ENCODE measurements at regions not wholly inside any gene's neighbourhood (a gene's known extent, or its start where the extent isn't known, plus 50 kb on each side); places are given as distances from the start of the nearest gene placed in this dataset.
"Not testable (repeated sequence)": the region's sequence is repeated elsewhere in the genome, so short reads cannot be mapped to it uniquely, and the experiment has no call there.

- DNase-seq: no peak
These were observed 1169.0 kb upstream of the ATXN8OS start for GRCh38 chr13:68938639-68939038.

GRCh38 chr13:68929075-68929745, 1178.4 kb upstream of the ATXN8OS start:
- no peak for DNase-seq

- peak; percentile 39 to 40 for DNase-seq
These were observed 1180.1 kb upstream of the ATXN8OS start for GRCh38 chr13:68927387-68928026.

GRCh38 chr13:68923995-68924394, 1183.6 kb upstream of the ATXN8OS start:
- no peak for DNase-seq

DNA sequence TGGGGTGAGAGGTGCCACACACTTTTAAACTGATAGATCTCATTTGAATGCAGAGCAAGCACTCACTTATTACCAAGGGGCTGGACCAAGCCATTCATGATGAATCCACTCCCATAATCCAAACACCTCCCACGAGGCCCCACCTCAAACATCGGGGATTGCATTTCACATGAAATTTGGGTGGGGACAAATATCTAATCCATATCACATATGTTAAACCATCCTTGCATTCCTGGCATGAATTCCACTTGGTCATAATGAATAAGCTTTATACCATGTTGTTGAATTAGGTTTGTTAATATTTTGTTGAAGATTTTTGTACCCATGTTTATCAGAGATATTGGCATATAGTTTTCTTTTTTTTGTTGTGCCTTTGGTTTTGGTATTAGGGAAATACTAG, 1198.7 kb upstream of the ATXN8OS start:
- DNase-seq: no peak

GRCh38 chr13:68905186-68905585, 1202.4 kb upstream of the ATXN8OS start:
- DNase-seq: no peak

- DNase-seq: no peak
These were observed 1210.2 kb upstream of the ATXN8OS start for GRCh38 chr13:68897331-68897928.

- no peak for DNase-seq
These were observed 1211.9 kb upstream of the ATXN8OS start for GRCh38 chr13:68895696-68896095.

- DNase-seq: not testable (repeated sequence)
These were observed 1213.9 kb upstream of the ATXN8OS start for GRCh38 chr13:68893721-68894120.

DNA sequence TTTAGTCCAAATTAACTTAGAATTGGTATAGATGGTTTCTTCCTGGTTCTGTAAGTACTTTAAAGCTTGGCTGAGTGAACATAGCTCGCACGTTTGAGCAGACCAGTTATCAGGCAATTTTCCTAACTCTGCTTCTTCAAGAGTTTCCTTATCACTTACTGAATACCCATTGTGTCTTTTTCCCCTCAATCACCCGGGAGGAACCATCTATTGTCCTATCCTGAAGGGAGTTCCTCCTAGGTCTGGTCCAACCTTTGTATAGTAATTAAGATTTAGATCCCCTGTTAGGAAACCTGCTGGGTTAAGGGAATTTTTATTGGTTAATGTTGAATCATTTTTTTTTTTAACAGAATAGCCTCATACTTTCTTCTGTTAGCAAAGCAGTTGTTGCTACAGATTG, 1215.0 kb upstream of the ATXN8OS start:
- DNase-seq: not testable (repeated sequence)

DNA sequence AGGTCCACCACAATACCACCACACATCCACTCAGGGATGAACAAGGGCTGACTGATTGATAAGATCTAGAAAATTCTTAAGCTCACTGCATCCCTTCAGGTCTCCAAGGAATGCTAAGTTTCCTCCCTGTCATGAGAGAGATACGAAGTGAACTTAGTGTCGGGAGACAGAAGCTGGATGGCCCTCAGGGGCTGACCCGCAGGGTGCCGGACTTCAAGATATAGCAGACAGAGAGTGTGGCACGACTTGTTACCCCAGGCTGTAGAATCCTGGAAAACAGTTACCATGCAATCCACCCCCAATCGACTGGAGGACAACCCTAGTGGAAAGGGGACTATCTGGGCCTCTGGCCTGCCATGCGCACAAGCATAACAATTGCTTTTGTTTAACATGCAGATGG, 1217.5 kb upstream of the ATXN8OS start:
- DNase-seq: not testable (repeated sequence)

DNA sequence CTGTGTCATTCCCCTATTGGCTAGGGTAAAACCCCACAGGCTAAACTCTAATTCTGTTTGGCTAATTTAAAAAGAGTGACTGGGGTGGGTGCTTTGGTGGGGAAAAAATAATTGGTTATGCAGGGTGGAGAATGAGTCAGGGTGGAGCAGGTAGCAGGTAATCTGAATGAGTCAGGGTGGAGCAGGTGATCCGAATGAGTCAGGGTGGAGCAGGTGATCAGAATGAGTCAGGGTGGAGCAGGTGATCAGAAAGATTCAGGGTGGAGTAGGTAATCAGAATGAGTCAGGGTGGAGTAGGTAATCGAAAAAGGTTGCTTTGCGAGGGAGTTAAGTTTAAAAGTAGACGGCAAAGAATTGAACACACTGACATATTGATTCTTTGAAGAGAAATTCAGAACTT, 1218.8 kb upstream of the ATXN8OS start:
- DNase-seq: no peak

DNA sequence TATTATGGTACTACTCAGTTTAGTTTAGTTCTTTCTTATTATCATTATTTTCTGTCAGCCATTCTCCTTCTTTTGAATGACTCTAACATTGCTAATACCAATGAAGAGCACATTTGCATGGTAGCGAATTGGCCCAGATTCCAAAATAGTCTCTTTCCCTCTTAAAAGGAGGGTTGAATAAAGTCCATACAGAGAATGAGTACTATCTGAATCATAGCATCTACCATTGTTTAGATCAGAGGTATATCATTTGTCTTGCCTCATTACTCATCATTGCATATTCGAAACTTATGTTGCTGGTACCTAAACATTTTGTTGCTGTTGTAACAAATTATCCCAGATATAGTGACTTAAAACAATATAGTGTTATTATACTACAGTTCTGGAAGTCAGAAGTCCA, 1235.3 kb upstream of the ATXN8OS start:
- no peak for DNase-seq

DNA sequence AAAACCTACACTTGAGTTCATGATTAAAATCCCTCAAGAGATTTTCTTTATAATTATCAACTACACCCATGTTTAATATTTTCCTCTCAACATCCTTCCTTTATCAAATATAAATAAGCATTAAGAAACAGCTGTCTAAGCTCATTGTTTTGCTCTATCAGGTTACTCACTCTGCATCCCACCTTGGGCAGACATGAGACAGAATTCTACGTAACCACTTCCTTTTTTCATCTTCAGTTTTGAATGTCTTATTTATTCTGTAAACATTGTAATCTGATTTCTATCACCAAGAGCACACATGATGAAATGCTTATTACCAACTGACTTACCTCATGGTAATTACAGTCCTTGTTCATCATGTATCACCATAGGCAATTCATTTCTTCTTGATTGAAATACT, 1256.6 kb upstream of the ATXN8OS start:
- DNase-seq: no peak

DNA sequence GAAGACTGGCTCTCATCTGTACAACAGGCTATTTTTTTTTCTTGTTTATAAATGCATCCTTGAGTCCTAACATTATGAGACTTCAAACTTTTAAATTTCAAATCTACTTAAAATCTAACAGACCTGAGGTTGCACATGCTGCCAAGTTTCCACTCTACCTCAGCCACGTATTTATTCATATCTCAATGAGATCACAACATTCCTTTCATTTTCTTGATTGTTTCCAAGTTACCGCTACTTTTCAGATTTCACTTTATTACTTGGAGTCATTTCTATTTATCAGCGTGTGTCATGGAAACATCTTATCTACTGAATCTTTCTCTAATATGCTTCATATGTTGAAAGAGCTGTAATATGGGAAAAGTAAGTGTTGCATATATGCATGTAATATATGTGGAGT, 1257.5 kb upstream of the ATXN8OS start:
- DNase-seq: no peak

DNA sequence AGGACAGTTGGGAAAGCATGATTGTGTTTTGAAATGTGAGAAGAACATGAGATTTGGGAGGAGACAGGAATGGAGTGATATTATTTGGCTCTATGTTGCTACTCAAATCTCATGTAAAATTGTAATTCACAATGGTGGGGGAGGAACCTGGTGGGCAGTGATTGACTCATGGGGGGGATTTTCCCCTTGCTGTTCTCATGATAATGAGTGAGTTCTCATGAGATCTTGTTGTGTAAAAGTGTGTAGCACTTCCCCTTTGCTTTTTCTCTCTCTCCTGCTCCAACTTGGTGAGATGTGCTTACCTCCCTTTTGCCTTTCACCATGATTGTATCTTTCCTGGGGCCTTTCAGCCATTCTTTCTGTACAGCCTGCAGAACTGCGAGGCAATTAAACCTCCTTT, 1261.0 kb upstream of the ATXN8OS start:
- DNase-seq: no peak

DNA sequence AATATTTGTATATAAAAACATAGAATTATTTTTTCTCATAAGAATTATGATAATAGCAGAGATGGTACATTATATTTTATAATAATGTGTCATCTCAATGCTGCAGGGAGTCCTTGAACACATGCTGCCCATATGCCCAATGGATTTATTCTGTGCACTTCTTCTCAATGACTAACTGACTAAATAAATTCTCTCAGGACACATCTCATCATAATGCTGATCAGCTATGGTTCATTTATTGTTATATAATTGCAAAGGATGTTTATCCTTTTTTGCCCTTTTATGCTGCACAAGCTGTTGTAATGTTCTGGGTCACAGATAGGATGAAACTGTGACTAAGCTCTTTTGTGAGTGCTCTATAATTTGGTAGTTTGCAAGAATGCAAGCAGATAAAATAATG, 1273.3 kb upstream of the ATXN8OS start:
- no peak for DNase-seq

- DNase-seq: no peak
These were observed 1290.9 kb upstream of the ATXN8OS start for GRCh38 chr13:68816715-68817114.

- DNase-seq: no peak
These were observed 1294.3 kb upstream of the ATXN8OS start for GRCh38 chr13:68813180-68813796.

- peak; percentile 3 to 40 for DNase-seq
These were observed 1297.0 kb upstream of the ATXN8OS start for GRCh38 chr13:68810660-68811059.

DNA sequence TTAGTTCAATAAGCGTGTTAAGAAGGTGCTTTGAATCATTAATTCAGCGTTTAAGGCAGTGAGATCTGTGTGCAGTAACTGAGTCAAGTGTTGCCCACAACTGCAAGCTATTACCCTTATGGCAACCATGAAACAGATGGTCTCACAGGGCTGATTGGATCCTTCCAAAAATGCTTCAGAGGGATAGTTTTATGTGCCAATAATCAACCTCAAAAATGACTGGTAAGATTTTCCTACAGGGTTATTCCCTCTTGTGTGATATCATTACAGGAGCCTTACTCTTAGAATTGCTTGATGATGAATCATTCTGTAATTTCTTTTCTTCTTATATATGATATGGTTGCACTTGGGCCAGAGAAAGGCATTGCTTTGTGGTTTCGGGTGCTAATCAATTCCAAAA, 1299.2 kb upstream of the ATXN8OS start:
- DNase-seq: no peak

DNA sequence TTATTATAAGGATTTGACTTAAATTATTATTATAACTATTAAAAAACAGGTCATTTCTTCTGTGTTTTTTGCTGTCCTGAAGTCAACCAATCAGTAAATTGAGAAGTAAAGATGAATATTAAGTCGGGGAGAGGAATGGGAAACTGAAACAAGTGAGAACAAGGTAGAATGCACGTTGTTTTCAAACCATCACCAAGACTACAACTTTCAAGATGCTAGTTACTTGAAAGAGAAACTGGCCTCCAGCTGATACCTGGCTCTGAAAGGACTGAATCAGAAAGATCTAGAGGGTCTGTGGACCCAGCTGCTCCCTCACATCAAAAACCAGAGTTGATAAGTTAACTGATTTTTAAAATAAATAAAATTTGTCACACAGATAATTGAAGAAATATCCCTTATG, 1301.5 kb upstream of the ATXN8OS start:
- no peak for DNase-seq

- DNase-seq: no peak
These were observed 1323.4 kb upstream of the ATXN8OS start for GRCh38 chr13:68784275-68784674.

DNA sequence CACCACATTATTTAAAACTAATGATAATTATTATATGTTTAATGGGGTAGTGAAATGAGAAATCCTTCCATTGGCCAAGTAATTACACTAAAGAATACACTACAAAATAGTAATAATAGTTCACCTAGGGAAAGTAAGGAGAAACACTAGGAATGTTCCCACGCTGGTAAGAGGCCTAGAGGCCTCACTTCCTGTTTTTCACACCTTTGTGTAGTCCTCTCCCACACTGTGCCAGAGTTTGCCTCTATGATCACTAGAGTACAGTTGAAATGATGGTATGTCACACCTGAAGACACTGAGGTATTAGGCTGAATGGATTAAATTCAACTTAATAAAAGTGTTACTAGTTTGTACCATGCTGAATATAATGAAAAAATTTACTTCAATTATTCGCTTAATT, 1348.0 kb upstream of the ATXN8OS start:
- DNase-seq: no peak
